ENCODE measurements at regions not wholly inside any gene's neighbourhood (a gene's known extent, or its start where the extent isn't known, plus 50 kb on each side); places are given as distances from the start of the nearest gene placed in this dataset.

- TF ChIP-seq CTCF (IDR thresholded peaks at IDR 0.05; ENCODE audit: poor library complexity, severe bottlenecking) (no peak), POLR2AphosphoS5 (IDR thresholded peaks at IDR 0.05) (no peak), TAF1 (IDR thresholded peaks at IDR 0.05; ENCODE audit: low read depth) (no peak), EZH2 (IDR thresholded peaks at IDR 0.05; ENCODE audit: borderline replicate concordance, insufficient read depth, low read length, poor library complexity, severe bottlenecking) (no peak), EP300 (conservative IDR thresholded peaks at IDR 0.05; ENCODE audit: poor library complexity, severe bottlenecking) (no peak), RAD21 (conservative IDR thresholded peaks at IDR 0.05) (no peak)
- TF ChIP-seq, protein P1, sequence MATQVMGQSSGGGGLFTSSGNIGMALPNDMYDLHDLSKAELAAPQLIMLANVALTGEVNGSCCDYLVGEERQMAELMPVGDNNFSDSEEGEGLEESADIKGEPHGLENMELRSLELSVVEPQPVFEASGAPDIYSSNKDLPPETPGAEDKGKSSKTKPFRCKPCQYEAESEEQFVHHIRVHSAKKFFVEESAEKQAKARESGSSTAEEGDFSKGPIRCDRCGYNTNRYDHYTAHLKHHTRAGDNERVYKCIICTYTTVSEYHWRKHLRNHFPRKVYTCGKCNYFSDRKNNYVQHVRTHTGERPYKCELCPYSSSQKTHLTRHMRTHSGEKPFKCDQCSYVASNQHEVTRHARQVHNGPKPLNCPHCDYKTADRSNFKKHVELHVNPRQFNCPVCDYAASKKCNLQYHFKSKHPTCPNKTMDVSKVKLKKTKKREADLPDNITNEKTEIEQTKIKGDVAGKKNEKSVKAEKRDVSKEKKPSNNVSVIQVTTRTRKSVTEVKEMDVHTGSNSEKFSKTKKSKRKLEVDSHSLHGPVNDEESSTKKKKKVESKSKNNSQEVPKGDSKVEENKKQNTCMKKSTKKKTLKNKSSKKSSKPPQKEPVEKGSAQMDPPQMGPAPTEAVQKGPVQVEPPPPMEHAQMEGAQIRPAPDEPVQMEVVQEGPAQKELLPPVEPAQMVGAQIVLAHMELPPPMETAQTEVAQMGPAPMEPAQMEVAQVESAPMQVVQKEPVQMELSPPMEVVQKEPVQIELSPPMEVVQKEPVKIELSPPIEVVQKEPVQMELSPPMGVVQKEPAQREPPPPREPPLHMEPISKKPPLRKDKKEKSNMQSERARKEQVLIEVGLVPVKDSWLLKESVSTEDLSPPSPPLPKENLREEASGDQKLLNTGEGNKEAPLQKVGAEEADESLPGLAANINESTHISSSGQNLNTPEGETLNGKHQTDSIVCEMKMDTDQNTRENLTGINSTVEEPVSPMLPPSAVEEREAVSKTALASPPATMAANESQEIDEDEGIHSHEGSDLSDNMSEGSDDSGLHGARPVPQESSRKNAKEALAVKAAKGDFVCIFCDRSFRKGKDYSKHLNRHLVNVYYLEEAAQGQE (IDR thresholded peaks at IDR 0.05; ENCODE audit: borderline replicate concordance): no peak
Measured at GRCh38 chr2:236376566-236377244, 112.5 kb upstream of the ASB18 start.

Measured in neural cell (in vitro differentiated cells).